Transverse colon (tissue), 4 donors: ENCODE measurements at regions not wholly inside any gene's neighbourhood (a gene's known extent, or its start where the extent isn't known, plus 50 kb on each side); places are given as distances from the start of the nearest gene placed in this dataset.
"Not testable (repeated sequence)": the region's sequence is repeated elsewhere in the genome, so short reads cannot be mapped to it uniquely, and the experiment has no call there.

Experiments used
- DNase-seq: peaks from one replicate; pipeline ENCODE4 v3.0.0-alpha.2; 2019
- H3K27ac ChIP-seq, 4 donors: fragments of 200-600 bp; sonication (generic); 2 replicates each; pipeline ENCODE4 v1.5.1; 2016 to 2018; ENCODE audit warnings: inconsistent platforms in 4 of 4
- H3K27me3 ChIP-seq: fragments of 200-600 bp; sonication (generic); 2 replicates; pipeline ENCODE4 v1.5.1; 2017; ENCODE audit warnings: inconsistent platforms
- H3K36me3 ChIP-seq, 4 donors: fragments of 200-600 bp; sonication (generic); 2 replicates each; pipeline ENCODE4 v1.5.1; 2017 to 2019; ENCODE audit warnings: inconsistent platforms in 4 of 4
- H3K4me1 ChIP-seq, 4 donors: fragments of 200-600 bp; sonication (generic); 2 replicates each; pipeline ENCODE4 v1.5.1; 2017 to 2020; ENCODE audit warnings: inconsistent platforms in 4 of 4
- H3K4me3 ChIP-seq, 4 donors: fragments of 200-600 bp; sonication (generic); 1 replicate in 1 of 4; 2 replicates in 3 of 4; pipeline versions ENCODE4 v1.5.1 to v1.6.1; 2017 to 2019; ENCODE audit warnings: inconsistent platforms in 4 of 4
- H3K9me3 ChIP-seq, 2 donors: fragments of 200-600 bp; sonication (generic); 2 replicates each; pipeline ENCODE4 v1.5.1; 2017 to 2019; ENCODE audit warnings: inconsistent platforms in 2 of 2
- CTCF ChIP-seq, 5 experiments: fragments of 200-600 bp in 3 of 5; fragments of 450-650 bp in 2 of 5; sonication (generic) in 3 of 5; IDR thresholded peaks; 1 replicate in 2 of 5; 2 replicates in 3 of 5; pipeline ENCODE4 v1.5.1; 2016 to 2017; ENCODE audit warnings: antibody characterized with exemption in 5 of 5, inconsistent platforms in 3 of 5, mild to moderate bottlenecking in 2 of 5, moderate library complexity in 1 of 5
- EP300 ChIP-seq: sonication (generic); formaldehyde crosslinking; IDR thresholded peaks from one replicate; pipeline ENCODE4 v1.6.1; 2017; ENCODE audit warnings: antibody characterized with exemption, low read depth
- POLR2A ChIP-seq: fragments of 450-650 bp; IDR thresholded peaks from one replicate; pipeline ENCODE4 v1.6.1; 2016; ENCODE audit warnings: antibody characterized with exemption, mild to moderate bottlenecking, moderate library complexity
- POLR2AphosphoS5 ChIP-seq, 3 donors: sonication (generic); formaldehyde crosslinking; IDR thresholded peaks; one replicate each; pipeline ENCODE4 v1.6.1; 2016; ENCODE audit warnings: antibody characterized with exemption in 3 of 3
- WGBS, 2 donors: methylation state at CpG; one replicate each; pipeline ENCODE4 v1.1.5; 2018; ENCODE audit warnings: low coverage in 1 of 2; 5-methylcytosine and 5-hydroxymethylcytosine counted together
- in situ Hi-C, 4 donors: fragments of 200-750 bp; cut with MboI; loops; one replicate each; pipeline versions ENCODE4 v1.15.0 to v1.15.1; 2017; ENCODE audit warnings: low sequenced_read_pairs in 3 of 4, low pct_ligation_motif_present in 1 of 4, low pct_unique_long_range_greater_than_20kb in 1 of 4
- intact Hi-C: fragments of 100-400 bp; cut with DNase I; formaldehyde crosslinking; loops from one replicate; pipeline ENCODE4 v1.15.1; 2023; ENCODE audit warnings: low total_unique reads

GRCh38 chr3:147701195-147701594 lies 292.0 kb downstream of the ZIC1 start:
- Histone ChIP-seq H3K27me3 (no peaks in the 10 kb centered on the region), H3K9me3 (no peaks in the 10 kb centered on the region), H3K27ac (no peak overlapping the region), H3K4me3 (no peak overlapping the region), H3K36me3 (no peaks in the 10 kb centered on the region), H3K4me1 (no peaks in the 10 kb centered on the region)
- in situ Hi-C loops = no loop called here
- WGBS, 2 donors = 81 to 83% methylated on average over 2 of the region's 2 CpGs
- DNase-seq = no peak
- TF ChIP-seq CTCF (IDR thresholded peaks at IDR 0.05) = no peak
- no peak for TF ChIP-seq POLR2A
- TF ChIP-seq EP300 = no peak
- no peak for TF ChIP-seq POLR2AphosphoS5 (IDR thresholded peaks at IDR 0.05)
- intact Hi-C loops = no loop called here

GRCh38 chr3:147702509-147702908 lies 293.3 kb downstream of the ZIC1 start:
- H3K27me3 ChIP-seq = no peaks in the 10 kb centered on the region
- no peak for TF ChIP-seq EP300
- no peak for TF ChIP-seq POLR2A
- no peak for TF ChIP-seq CTCF (IDR thresholded peaks at IDR 0.05)
- no peak for TF ChIP-seq POLR2AphosphoS5 (IDR thresholded peaks at IDR 0.05)
- in situ Hi-C loops = no loop called here
- no peak overlapping the region for H3K27ac ChIP-seq
- no peaks in the 10 kb centered on the region for H3K4me1 ChIP-seq
- no peaks in the 10 kb centered on the region for H3K9me3 ChIP-seq
- H3K36me3 ChIP-seq = no peaks in the 10 kb centered on the region
- DNase-seq = no peak
- intact Hi-C loops = no loop called here
- no peak overlapping the region for H3K4me3 ChIP-seq

GRCh38 chr3:147705651-147706051 lies 296.5 kb downstream of the ZIC1 start:
- no peaks in the 10 kb centered on the region for H3K9me3 ChIP-seq
- no peak overlapping the region for H3K27ac ChIP-seq
- intact Hi-C loops (no loop called here), in situ Hi-C loops (no loop called here)
- no peak overlapping the region for H3K4me3 ChIP-seq
- no peaks in the 10 kb centered on the region for H3K4me1 ChIP-seq
- TF ChIP-seq EP300 (no peak), CTCF (IDR thresholded peaks at IDR 0.05) (no peak), POLR2AphosphoS5 (IDR thresholded peaks at IDR 0.05) (no peak), POLR2A (no peak)
- 62% methylated on average over 2 of the region's 2 CpGs; no CpG with 5 or more reads in 1 of the 2 donors for WGBS, 2 donors
- no peak for DNase-seq
- no peaks in the 10 kb centered on the region for H3K27me3 ChIP-seq
- H3K36me3 ChIP-seq = no peaks in the 10 kb centered on the region

- intact Hi-C loops, H3K27ac ChIP-seq, in situ Hi-C loops, H3K9me3 ChIP-seq, DNase-seq, H3K27me3 ChIP-seq, H3K36me3 ChIP-seq, H3K4me1 ChIP-seq, H3K4me3 ChIP-seq: not testable (repeated sequence)
- WGBS, 2 donors = 20 to 47% methylated on average over 1 of the region's 1 CpG
These were observed 301.6 kb downstream of the ZIC1 start for GRCh38 chr3:147710753-147711152.

GRCh38 chr3:147712357-147712756 lies 303.2 kb downstream of the ZIC1 start:
- no peak for DNase-seq
- Histone ChIP-seq H3K4me3 (no peak overlapping the region), H3K9me3 (no peaks in the 10 kb centered on the region), H3K36me3 (no peaks in the 10 kb centered on the region), H3K4me1 (no peaks in the 10 kb centered on the region), H3K27ac (no peak overlapping the region), H3K27me3 (no peaks in the 10 kb centered on the region)
- TF ChIP-seq POLR2A (no peak), POLR2AphosphoS5 (IDR thresholded peaks at IDR 0.05) (no peak), EP300 (no peak), CTCF (IDR thresholded peaks at IDR 0.05) (no peak)
- WGBS, 2 donors = 78% methylated on average over 5 of the region's 5 CpGs; no CpG with 5 or more reads in 1 of the 2 donors
- intact Hi-C loops (no loop called here), in situ Hi-C loops (no loop called here)

GRCh38 chr3:147712758-147713157 lies 303.6 kb downstream of the ZIC1 start:
- in situ Hi-C loops, H3K9me3 ChIP-seq, H3K27ac ChIP-seq, H3K4me3 ChIP-seq, H3K36me3 ChIP-seq, DNase-seq, H3K27me3 ChIP-seq, H3K4me1 ChIP-seq, intact Hi-C loops: not testable (repeated sequence)
- 39% methylated on average over 5 of the region's 5 CpGs; no CpG with 5 or more reads in 1 of the 2 donors for WGBS, 2 donors
